Lung (tissue), 11 donors: ENCODE measurements at regions not wholly inside any gene's neighbourhood (a gene's known extent, or its start where the extent isn't known, plus 50 kb on each side); places are given as distances from the start of the nearest gene placed in this dataset.

ENCODE experiments used
- ATAC-seq: fragments of 200-7000 bp; cut with Tn5 transposase; one replicate; pipeline ENCODE4 v1.9.1; 2020; ENCODE audit warnings: moderate number of reproducible peaks; ENCODE audit not compliant: insufficient read depth, low FRiP score
- DNase-seq, 3 donors: peaks; one replicate each; pipeline ENCODE4 v3.0.0-alpha.2; 2013 to 2017
- H3K27ac ChIP-seq, 2 donors: one replicate each; pipeline ENCODE4 v1.5.1; 2013; ENCODE audit warnings: mild to moderate bottlenecking in 2 of 2, moderate library complexity in 2 of 2, control low read depth in 1 of 2, inconsistent platforms in 1 of 2, low read depth in 1 of 2, low read length in 1 of 2
- H3K27me3 ChIP-seq, 3 donors: one replicate each; pipeline ENCODE4 v1.5.1; 2013; ENCODE audit warnings: low read length in 2 of 3; ENCODE audit not compliant: control insufficient read depth in 3 of 3, insufficient read depth in 3 of 3
- H3K36me3 ChIP-seq, 4 donors: one replicate each; pipeline ENCODE4 v1.5.1; 2013; ENCODE audit warnings: low read length in 4 of 4, mild to moderate bottlenecking in 1 of 4, moderate library complexity in 1 of 4; ENCODE audit not compliant: control insufficient read depth in 4 of 4, insufficient read depth in 4 of 4
- H3K4me1 ChIP-seq, 5 donors: one replicate each; pipeline ENCODE4 v1.5.1; 2013; ENCODE audit warnings: low read length in 5 of 5, mild to moderate bottlenecking in 2 of 5, moderate library complexity in 1 of 5; ENCODE audit not compliant: control insufficient read depth in 5 of 5, insufficient read depth in 5 of 5
- H3K4me3 ChIP-seq: one replicate; pipeline ENCODE4 v1.5.1; 2013; ENCODE audit warnings: mild to moderate bottlenecking, control low read depth, moderate library complexity
- H3K9ac ChIP-seq, 2 donors: one replicate each; pipeline ENCODE4 v1.5.1; 2013; ENCODE audit warnings: low read length in 2 of 2, control low read depth in 1 of 2; ENCODE audit not compliant: insufficient read depth in 1 of 2
- H3K9me3 ChIP-seq, 4 donors: one replicate each; pipeline ENCODE4 v1.5.1; 2013; ENCODE audit warnings: low read length in 3 of 4, mild to moderate bottlenecking in 1 of 4, moderate library complexity in 1 of 4; ENCODE audit not compliant: control insufficient read depth in 4 of 4, insufficient read depth in 3 of 4
- CTCF ChIP-seq: IDR thresholded peaks from 2 replicates; pipeline ENCODE4 v1.5.1; 2012; ENCODE audit warnings: mild to moderate bottlenecking; ENCODE audit errors: control extremely low read depth, extremely low read depth
- WGBS, 2 donors: extraction: QIAGEN DNeasy Blood & Tissue Kit; methylation state at CpG; one replicate each; pipeline ENCODE4 v1.1.7; 2013; 5-methylcytosine and 5-hydroxymethylcytosine counted together
- donor health status: control.
- donor health status: control.
- donor health status: Bipolar disorder and iron deficiency.
- donor health status: healthy.
- donor health status: DM: yes; HTN: yes; CAD: no.

- H3K27me3 ChIP-seq, result no peaks in the 10 kb centered on the region
- 93 to 97% methylated on average over 23 of the region's 23 CpGs for WGBS, 2 donors
- no peaks in the 10 kb centered on the region for H3K36me3 ChIP-seq
- no peak overlapping the region for H3K4me3 ChIP-seq
- no peak overlapping the region for H3K9ac ChIP-seq
- H3K4me1 ChIP-seq, result peaks cover 0 to 6% (median 0%) of the 10 kb centered on the region in 5 donors
- ATAC-seq (no peak), DNase-seq (no peak)
- TF ChIP-seq CTCF, result no peak
- H3K27ac ChIP-seq, result no peak overlapping the region
- no peaks in the 10 kb centered on the region for H3K9me3 ChIP-seq
Measured at GRCh38 chr2:5325523-5325922, 366.7 kb upstream of the SOX11 start.

DNA sequence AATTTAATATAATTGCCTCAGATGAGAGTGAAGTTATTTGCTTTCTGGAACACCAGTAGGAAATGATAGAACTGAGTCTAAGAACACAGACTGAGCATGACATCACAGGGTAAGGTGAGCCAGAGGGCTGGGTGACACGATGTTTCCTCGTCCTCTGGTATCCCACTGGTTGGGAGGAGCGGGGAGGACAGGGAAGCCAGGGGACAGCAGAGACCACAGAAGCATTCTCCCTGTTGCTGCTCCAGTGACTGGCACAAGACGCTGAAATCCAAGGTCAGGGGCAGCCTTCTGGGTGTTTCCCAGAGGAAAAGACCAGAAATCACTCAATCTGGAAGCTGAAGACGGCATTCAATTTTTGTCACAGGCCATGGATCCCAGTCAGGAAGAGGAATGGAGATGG, 363.4 kb upstream of the SOX11 start:
- ATAC-seq, result no peak
- H3K27me3 ChIP-seq, result no peaks in the 10 kb centered on the region
- H3K4me3 ChIP-seq, result no peak overlapping the region
- peaks cover 0 to under 1% (median 0%) of the 10 kb centered on the region in 4 donors for H3K9me3 ChIP-seq
- WGBS, 2 donors, result 75 to 81% methylated on average over 5 of the region's 5 CpGs
- no peak overlapping the region for H3K9ac ChIP-seq
- no peaks in the 10 kb centered on the region for H3K36me3 ChIP-seq
- no peak for TF ChIP-seq CTCF
- H3K27ac ChIP-seq, result no peak overlapping the region
- no peaks in the 10 kb centered on the region for H3K4me1 ChIP-seq
- DNase-seq, result no peak

DNA sequence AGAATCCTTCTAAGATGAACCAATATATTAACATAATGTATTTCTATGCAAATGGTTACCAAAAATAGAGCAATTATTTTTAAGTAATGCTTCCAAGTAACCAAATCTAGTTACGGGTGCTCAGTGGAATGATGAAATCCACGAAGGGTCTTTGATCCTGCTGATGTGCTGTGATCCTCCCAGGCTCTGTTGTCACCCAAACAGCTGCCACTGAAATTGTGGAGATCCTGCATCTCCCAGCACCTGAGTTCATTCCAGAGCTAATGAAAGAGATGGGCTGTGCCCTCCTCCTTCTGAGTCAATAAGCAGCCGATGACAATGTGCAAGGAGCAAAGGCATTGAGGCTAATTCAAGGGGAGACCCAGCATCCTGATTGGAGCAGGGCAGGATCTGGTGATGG, 362.4 kb upstream of the SOX11 start:
- TF ChIP-seq CTCF, result no peak
- no peak for DNase-seq
- H3K27ac ChIP-seq, result no peak overlapping the region
- no peak for ATAC-seq
- peaks cover 0 to 2% (median 0%) of the 10 kb centered on the region in 4 donors for H3K9me3 ChIP-seq
- no peaks in the 10 kb centered on the region for H3K27me3 ChIP-seq
- no peaks in the 10 kb centered on the region for H3K36me3 ChIP-seq
- WGBS, 2 donors, result 82 to 83% methylated on average over 3 of the region's 3 CpGs
- no peak overlapping the region for H3K4me3 ChIP-seq
- H3K9ac ChIP-seq, result no peak overlapping the region
- no peaks in the 10 kb centered on the region for H3K4me1 ChIP-seq

DNA sequence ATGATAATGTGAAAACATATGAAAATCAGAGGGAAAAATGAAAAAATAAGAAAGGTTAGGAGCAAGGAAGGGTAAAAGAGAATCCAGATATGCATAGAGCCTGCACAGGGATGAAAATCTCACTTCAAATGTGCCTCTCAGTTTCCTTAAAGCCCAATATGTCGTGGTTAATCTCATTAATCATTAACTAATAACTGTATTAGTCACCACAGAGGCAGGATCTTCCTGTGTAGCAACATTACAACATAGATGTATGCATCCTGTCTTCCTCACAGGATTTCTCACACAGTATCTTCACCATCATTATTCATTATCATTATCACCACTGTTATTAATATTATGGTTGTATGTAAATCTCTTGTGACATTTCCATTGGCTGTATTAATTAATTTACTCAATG, 361.2 kb upstream of the SOX11 start:
- WGBS, 2 donors, result 19 to 25% methylated on average over 1 of the region's 1 CpG
- Histone ChIP-seq H3K27me3 (no peaks in the 10 kb centered on the region), H3K4me3 (no peak overlapping the region), H3K27ac (no peak overlapping the region), H3K9me3 (peaks cover 0 to 2% (median 0%) of the 10 kb centered on the region in 4 donors), H3K9ac (no peak overlapping the region), H3K4me1 (peaks cover 0 to 6% (median 0%) of the 10 kb centered on the region in 5 donors), H3K36me3 (no peaks in the 10 kb centered on the region)
- no peak for TF ChIP-seq CTCF
- no peak for DNase-seq
- no peak for ATAC-seq
